ENCODE measurements at regions not wholly inside any gene's neighbourhood (a gene's known extent, or its start where the extent isn't known, plus 50 kb on each side); places are given as distances from the start of the nearest gene placed in this dataset.

GRCh38 chr10:81414038-81414437 is 461.0 kb upstream of the NRG3 start:
- 40% methylated on average over 1 of the region's 1 CpG for WGBS (ENCODE audit: insufficient coverage)
- Histone ChIP-seq H3K4me1 (ENCODE audit: control insufficient read depth in 2 of 2, insufficient read depth in 2 of 2, low read length in 2 of 2) (no peaks in the 10 kb centered on the region), H3K9me3 (ENCODE audit: control extremely low read depth in 1 of 3, control insufficient read depth in 2 of 3, insufficient read depth in 1 of 3, low read length in 2 of 3) (no peaks in the 10 kb centered on the region), H3K4me3 (ENCODE audit: control extremely low read depth in 1 of 5, extremely low read depth in 1 of 5, insufficient read depth in 1 of 5, low read depth in 2 of 5, low read length in 4 of 5) (no peak overlapping the region), H3K36me3 (replicated peaks in 1 of 2; ENCODE audit: control extremely low read depth in 1 of 2, control insufficient read depth in 1 of 2, extremely low read depth in 1 of 2, insufficient read depth in 2 of 2, low read length in 1 of 2) (no peaks in the 10 kb centered on the region), H2AFZ (ENCODE audit: insufficient read depth, low read depth, low read length, poor library complexity, severe bottlenecking) (no peak overlapping the region), H3K79me2 (ENCODE audit: control insufficient read depth, insufficient read depth, low read length) (no peaks in the 10 kb centered on the region), H3K27ac (ENCODE audit: low read length in 2 of 2) (no peak overlapping the region), H3K27me3 (replicated peaks in 1 of 4; ENCODE audit: control extremely low read depth in 1 of 4, control insufficient read depth in 3 of 4, insufficient read depth in 4 of 4, low read length in 3 of 4) (no peaks in the 10 kb centered on the region), H3K9ac (ENCODE audit: low read length) (no peak overlapping the region), H4K20me1 (ENCODE audit: control insufficient read depth, insufficient read depth, low read length, poor library complexity, severe bottlenecking) (no peaks in the 10 kb centered on the region), H3K4me2 (replicated peaks; ENCODE audit: low read depth, low read length, poor library complexity, severe bottlenecking) (no peak overlapping the region)
- ChIA-PET POLR2A (no interaction called here), CTCF (no interaction called here)
- no peaks in the 10 kb centered on the region for H3K4me1 Mint-ChIP-seq
- no peak overlapping the region for H3K27ac Mint-ChIP-seq
- no peak overlapping the region for H3K4me3 Mint-ChIP-seq
- no peak for DNase-seq
- ATAC-seq (ENCODE audit: low read depth), result no peak
- intact Hi-C loops (cut with micrococcal nuclease), result no loop called here
- TF ChIP-seq, protein P1, sequence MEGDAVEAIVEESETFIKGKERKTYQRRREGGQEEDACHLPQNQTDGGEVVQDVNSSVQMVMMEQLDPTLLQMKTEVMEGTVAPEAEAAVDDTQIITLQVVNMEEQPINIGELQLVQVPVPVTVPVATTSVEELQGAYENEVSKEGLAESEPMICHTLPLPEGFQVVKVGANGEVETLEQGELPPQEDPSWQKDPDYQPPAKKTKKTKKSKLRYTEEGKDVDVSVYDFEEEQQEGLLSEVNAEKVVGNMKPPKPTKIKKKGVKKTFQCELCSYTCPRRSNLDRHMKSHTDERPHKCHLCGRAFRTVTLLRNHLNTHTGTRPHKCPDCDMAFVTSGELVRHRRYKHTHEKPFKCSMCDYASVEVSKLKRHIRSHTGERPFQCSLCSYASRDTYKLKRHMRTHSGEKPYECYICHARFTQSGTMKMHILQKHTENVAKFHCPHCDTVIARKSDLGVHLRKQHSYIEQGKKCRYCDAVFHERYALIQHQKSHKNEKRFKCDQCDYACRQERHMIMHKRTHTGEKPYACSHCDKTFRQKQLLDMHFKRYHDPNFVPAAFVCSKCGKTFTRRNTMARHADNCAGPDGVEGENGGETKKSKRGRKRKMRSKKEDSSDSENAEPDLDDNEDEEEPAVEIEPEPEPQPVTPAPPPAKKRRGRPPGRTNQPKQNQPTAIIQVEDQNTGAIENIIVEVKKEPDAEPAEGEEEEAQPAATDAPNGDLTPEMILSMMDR (IDR thresholded peaks at IDR 0.05), result no peak
- no peak for TF ChIP-seq EZH2 (IDR thresholded peaks at IDR 0.05; ENCODE audit: borderline replicate concordance, insufficient read depth, low read depth, low read length, poor library complexity, severe bottlenecking)
- H3K9me3 Mint-ChIP-seq (ENCODE audit: insufficient read depth), result no peaks in the 10 kb centered on the region
- no peaks in the 10 kb centered on the region for H3K27me3 Mint-ChIP-seq

DNA sequence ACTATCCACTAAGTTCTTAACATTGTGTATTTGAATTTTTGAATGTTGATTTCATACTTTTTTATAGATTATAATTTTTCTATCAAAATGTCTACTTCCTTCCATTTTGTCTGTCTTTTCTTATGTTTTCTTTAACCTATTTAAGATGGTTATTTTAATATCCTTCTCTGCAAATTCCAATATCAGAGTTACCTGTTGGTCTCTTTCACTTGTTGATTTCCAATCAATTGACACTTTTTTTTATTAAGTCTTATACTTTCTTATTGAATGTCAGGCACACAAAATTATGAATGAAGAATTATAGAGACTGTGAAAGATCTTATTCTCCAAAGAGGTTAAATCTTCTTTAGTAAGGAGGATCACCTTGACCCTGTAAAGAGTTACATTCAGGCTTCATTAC is 448.3 kb upstream of the NRG3 start:
- H3K9ac ChIP-seq (ENCODE audit: low read length), result no peak overlapping the region
- H3K4me1 ChIP-seq (ENCODE audit: control insufficient read depth in 2 of 2, insufficient read depth in 2 of 2, low read length in 2 of 2), result no peaks in the 10 kb centered on the region
- CTCF ChIA-PET, result no interaction called here
- no peaks in the 10 kb centered on the region for H3K27me3 ChIP-seq (replicated peaks in 1 of 4; ENCODE audit: control extremely low read depth in 1 of 4, control insufficient read depth in 3 of 4, insufficient read depth in 4 of 4, low read length in 3 of 4)
- H2AFZ ChIP-seq (ENCODE audit: insufficient read depth, low read depth, low read length, poor library complexity, severe bottlenecking), result no peak overlapping the region
- H3K36me3 ChIP-seq (replicated peaks in 1 of 2; ENCODE audit: control extremely low read depth in 1 of 2, control insufficient read depth in 1 of 2, extremely low read depth in 1 of 2, insufficient read depth in 2 of 2, low read length in 1 of 2), result no peaks in the 10 kb centered on the region
- DNase-seq, result no peak
- H3K27me3 Mint-ChIP-seq, result no peaks in the 10 kb centered on the region
- ATAC-seq (ENCODE audit: low read depth), result no peak
- POLR2A ChIA-PET, result no interaction called here
- H3K4me2 ChIP-seq (replicated peaks; ENCODE audit: low read depth, low read length, poor library complexity, severe bottlenecking), result no peak overlapping the region
- no peak overlapping the region for H3K4me3 ChIP-seq (ENCODE audit: control extremely low read depth in 1 of 5, extremely low read depth in 1 of 5, insufficient read depth in 1 of 5, low read depth in 2 of 5, low read length in 4 of 5)
- no peak overlapping the region for H3K4me3 Mint-ChIP-seq
- TF ChIP-seq, protein P1 (IDR thresholded peaks at IDR 0.05), result no peak
- TF ChIP-seq EZH2 (IDR thresholded peaks at IDR 0.05; ENCODE audit: borderline replicate concordance, insufficient read depth, low read depth, low read length, poor library complexity, severe bottlenecking), result no peak
- no peaks in the 10 kb centered on the region for H3K79me2 ChIP-seq (ENCODE audit: control insufficient read depth, insufficient read depth, low read length)
- H3K4me1 Mint-ChIP-seq, result no peaks in the 10 kb centered on the region
- H3K27ac ChIP-seq (ENCODE audit: low read length in 2 of 2), result no peak overlapping the region
- intact Hi-C loops (cut with micrococcal nuclease), result no loop called here
- H4K20me1 ChIP-seq (ENCODE audit: control insufficient read depth, insufficient read depth, low read length, poor library complexity, severe bottlenecking), result no peaks in the 10 kb centered on the region
- peaks cover 1% of the 10 kb centered on the region for H3K9me3 Mint-ChIP-seq (ENCODE audit: insufficient read depth)
- no peak overlapping the region for H3K27ac Mint-ChIP-seq
- peaks cover 0 to 3% (median 0%) of the 10 kb centered on the region in 3 donors for H3K9me3 ChIP-seq (ENCODE audit: control extremely low read depth in 1 of 3, control insufficient read depth in 2 of 3, insufficient read depth in 1 of 3, low read length in 2 of 3)

Data from B cell (primary cell).